Dermis microvascular lymphatic vessel endothelial cell (primary cell): ENCODE measurements at regions not wholly inside any gene's neighbourhood (a gene's known extent, or its start where the extent isn't known, plus 50 kb on each side); places are given as distances from the start of the nearest gene placed in this dataset.
A peak's percentile ranks its signal among the peaks of the same experiment; 100 is the strongest.
"Not testable (repeated sequence)": the region's sequence is repeated elsewhere in the genome, so short reads cannot be mapped to it uniquely, and the experiment has no call there.

Experiments
- DNase-seq, 2 donors: peaks; one replicate each; pipeline versions ENCODE4 v3.0.0 to v3.0.0-alpha.2; 2010; ENCODE audit warnings: low read depth in 2 of 2

DNA sequence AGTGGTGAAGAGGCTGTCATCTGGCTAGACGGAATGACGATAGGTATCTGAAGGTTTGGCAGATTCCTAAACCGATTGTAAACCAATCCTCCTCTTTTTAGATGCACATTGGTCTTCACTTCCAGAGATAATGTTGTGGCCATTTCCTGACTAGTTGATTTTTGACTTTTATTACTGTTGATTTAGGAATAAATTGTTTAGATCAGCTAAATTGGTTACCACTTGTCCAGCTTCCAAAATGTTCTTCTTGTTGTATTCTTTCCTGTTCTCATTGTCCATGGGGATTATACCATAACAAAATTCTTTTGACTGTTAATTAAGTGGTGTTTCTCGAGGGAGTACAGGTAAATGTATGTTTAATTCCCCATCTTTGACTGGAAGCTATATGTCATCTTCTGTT lies 119.7 kb downstream of the MACROH2A1 start:
- DNase-seq, result no peak

DNA sequence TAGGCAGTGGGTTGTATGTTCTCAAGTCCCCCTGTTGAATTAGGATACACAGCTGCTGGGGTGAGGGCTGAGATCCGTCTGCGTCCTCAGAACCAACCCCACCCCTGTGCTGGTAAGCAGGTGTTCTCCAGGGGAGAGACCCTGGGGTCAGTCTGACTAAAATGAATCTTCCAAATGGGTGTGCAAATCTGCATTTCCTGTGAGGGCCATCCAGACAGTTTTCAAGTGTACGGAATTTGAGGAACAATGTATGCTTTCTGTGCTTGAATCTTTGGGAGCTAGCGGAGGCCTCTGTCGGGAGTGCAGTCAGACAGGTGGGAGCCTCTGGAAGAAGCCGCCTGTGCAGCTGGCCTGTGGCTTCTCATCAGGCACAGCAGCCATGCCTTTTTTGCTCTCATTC lies 122.9 kb downstream of the MACROH2A1 start:
- DNase-seq, result no peak

DNA sequence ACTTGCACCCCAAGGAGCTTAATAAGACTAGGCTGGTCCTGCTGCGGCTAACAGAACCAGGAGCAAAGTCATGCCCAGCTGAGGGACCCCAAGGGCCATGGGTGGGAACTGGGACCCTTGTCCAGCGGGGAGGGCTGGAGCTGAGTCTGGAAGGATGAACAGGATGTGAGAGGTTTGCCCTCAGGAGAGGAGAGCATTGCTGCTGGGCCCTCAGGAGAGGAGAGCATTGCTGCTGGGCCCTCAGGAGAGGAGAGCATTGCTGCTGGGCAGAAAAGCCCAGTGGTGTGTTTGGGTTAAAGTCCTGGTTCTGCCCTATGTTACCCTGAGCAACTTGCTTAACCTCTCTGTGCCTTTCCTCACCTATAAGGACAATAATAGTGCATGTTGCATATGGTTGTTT lies 125.8 kb downstream of the MACROH2A1 start:
- no peak for DNase-seq

- no peak for DNase-seq
Observed at GRCh38 chr5:135272311-135272805, 126.7 kb downstream of the MACROH2A1 start.

DNA sequence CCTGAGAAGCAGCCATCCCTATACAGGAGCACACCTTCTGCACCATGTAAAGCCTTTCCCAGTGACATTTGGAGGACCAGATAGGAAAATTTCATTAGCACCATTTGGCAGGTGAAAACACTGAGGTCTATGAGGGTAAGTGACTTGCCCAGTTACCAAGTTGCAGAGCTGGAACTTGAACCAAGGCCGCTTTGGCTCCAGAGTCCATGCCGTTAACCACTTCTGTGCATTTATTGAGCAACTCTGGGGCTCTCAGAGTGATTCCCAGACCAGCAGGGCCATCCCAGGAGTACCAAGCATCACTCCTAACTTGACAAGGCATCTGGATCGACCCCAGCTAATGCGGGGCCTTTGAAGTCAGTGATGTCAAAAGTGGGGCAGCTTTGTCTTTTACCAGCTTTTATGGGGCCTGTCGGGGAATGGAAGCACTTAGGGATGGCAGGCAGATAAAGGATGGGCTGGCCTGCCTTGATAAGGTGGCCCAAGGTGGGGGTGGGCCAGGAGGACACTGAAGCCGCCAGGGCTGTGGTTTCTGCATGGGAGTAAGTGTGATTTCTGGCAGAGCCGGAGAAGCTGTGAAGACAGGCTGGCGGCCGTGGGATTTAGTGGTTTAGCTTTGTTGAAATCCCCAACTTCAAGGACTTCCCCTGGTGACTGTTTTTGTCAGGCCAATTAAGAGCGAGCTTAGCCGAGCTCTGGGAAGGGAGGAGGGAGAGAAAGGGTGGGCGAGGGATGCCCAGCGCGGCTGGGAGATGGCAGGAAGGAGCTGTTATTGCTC lies 127.3 kb downstream of the MACROH2A1 start:
- DNase-seq, result no peak

- no peak for DNase-seq
Observed at GRCh38 chr5:135269931-135270421, 129.1 kb downstream of the MACROH2A1 start.

DNA sequence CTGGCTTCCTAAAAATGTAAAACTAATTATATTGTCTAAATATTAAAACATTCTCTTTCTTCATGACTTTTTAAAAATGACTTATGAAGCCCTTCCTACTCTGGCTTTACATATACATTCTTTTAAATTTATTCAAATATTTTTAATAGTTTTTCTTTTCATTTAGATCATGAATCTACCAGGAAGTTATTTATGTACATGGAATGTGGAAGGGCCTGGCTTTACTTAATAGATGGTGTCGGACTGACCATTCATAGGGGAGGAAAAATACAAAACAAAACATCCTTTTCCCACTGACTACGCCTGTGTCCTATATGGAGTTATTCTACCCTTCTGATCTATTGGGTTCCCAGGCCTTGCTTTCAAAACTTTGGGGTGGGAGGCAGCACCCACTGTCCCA lies 129.8 kb downstream of the MACROH2A1 start:
- peak in 1 of 2 donors; percentile 50 for DNase-seq

GRCh38 chr5:135266975-135267374 lies 132.1 kb downstream of the MACROH2A1 start:
- no peak for DNase-seq

DNA sequence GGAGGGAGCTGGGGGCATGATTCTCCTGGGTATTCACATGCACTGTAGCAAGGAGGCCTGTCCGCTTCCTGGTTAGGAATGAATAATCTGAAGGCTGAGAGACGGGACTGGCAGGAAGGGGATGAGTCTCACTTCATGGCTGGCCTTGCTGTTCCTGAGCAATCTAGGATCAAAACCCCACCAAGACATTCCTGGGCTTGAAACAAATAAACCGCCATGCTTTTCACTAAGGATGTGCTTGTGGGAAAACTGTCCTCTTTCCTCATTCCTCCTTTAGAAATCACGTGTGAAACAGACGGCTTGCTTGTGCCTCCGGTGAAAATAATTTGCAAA lies 132.8 kb downstream of the MACROH2A1 start:
- no peak for DNase-seq

GRCh38 chr5:135265497-135266302 lies 133.3 kb downstream of the MACROH2A1 start:
- no peak for DNase-seq

DNA sequence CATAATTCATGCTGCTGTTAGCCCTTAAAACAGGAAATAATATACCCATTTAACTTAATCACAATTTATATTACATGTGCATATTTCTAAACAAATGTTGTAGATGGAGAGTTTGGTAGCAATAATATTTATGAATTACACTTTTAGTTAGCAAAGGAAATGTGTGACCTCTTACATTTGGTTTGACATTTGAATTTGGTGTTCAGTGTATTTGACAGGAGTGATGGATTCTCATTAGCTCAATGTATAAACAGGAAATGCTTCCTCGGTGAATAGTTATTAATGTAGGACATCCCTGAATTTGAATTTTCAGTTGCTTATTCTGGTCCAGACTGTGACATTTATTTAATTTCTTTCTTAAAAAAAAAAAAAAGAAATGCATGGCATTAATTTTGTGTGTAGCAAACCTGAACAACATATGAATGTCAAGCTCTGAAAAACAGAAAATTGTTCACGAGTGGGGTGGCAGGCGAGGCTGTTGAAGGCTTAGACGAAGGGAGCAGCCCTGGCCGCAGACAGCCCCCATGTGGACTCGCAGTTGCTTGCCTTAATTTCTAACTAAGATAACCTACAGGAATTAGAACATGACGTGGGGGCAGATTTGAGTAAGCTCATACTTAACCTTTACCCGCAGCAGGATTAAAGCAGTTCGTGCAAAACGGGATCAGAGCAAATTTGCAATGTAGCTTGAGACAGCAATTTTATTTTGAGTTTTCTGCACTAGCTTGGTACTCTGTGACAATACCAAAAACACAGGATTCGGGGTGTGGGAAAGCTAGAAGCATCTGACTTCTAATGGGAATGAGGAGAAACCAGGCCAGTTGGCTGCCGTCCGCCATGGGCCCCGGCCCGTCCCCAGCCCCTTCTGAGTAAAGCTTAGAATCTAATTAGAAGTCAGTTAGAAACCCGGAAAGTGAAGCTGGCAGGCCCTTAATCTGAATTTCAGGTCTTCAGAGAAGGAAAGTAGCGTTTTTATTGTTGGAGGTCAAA lies 134.3 kb downstream of the MACROH2A1 start:
- DNase-seq, result no peak

GRCh38 chr5:135263022-135263668 lies 135.9 kb downstream of the MACROH2A1 start:
- DNase-seq, result no peak

GRCh38 chr5:135262364-135262763 lies 136.7 kb downstream of the MACROH2A1 start:
- no peak for DNase-seq

DNA sequence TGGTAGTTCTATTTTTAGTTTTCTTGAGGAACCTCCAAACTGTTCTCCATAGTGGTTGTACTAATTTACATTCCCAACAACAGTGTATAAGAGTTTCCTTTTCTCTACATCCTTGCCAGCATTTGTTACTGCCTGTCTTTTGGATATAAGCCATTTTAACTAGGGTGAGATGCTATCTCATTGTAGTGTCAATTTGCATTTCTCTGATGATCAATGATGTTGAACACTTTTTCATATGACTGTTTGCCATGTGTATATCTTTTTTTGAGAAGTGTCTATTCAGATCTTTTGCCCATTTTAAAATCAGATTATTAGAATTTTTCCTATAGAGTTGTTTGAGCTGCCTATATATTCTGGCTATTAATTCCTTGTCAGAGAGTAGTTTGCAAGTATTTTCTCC lies 138.9 kb downstream of the MACROH2A1 start:
- not testable (repeated sequence) for DNase-seq

DNA sequence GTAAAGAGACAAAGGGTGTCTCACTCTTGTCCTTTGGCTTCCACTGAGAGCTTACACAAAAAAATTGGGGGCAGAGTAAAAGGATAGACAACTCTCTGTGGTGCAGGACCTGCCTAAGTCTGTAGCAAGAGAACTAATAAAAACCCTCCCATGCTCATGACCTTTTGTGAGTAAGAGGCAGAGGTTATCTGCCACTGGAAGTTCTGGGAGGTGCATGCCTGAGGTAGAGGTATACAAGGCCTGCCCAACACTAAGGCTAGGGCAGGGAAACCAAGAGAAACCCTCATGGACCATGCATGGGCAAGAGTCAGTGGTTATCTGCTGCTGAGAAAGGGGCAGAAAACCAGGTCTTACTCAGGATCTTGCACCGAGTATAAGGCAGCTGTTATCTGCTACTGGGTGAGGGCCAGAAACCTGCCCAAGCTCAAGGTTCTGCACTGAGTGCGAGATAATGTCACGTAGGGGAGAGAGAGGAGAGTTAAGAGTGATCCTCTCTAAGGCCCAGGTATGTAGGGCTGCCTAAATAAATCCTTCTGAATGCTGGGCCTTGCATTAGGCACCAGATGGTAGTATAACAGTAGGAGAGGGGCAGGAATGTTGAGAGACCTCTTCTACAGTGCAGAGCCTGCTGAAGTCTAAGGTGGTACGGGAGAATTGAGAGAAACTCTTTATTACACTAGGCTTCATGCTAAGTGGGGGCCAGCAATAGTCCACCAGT lies 143.4 kb downstream of the MACROH2A1 start:
- no peak for DNase-seq

DNA sequence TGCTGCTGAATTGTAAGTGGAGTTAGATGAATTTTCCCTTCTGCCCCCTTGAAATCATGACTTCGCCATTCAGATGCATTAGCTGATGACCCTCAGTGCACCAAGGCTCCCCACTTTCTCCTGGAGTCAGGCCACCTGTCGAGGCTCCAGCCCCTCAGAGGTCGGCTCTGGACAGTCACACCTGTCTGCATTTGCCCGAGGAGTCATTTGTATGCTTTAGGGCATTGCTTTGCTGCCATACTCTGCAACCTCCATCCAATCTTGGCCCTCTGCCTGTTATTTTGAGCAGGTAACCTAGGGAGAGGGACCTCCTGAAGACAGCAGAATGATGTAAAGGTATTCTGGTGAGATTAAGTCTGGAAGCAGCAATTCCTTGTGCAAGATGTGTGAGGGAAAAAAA lies 144.8 kb downstream of the MACROH2A1 start:
- DNase-seq, result no peak

DNA sequence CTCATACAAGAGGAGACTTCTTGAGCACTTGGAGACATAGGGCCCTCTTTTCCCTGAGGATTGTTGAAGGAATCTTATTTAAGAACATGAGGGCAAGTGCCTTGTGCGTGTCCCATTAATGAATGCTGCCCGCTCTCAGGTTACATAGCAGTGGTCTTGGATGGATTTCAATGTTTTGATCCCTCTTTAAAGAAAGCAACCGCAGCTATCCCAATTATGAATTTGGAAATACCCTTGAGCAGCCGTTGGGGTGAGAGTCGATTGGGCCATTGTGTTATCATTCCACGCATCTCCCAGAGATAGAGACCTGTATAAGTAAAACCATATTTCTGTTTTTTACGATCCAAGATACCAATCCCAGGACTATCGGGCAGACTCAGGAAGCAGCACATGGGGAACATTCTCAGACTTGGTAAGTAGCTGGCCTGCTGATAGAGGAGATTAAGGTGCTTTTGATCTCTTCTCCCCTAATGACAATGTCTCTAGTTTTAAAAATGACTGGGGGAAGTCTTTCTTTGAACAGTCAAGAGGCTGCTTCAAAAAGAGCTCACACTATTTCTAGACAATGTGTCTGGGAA lies 145.3 kb downstream of the MACROH2A1 start:
- no peak for DNase-seq

- no peak for DNase-seq
Observed at GRCh38 chr5:135251093-135251492, 147.9 kb downstream of the MACROH2A1 start.

DNA sequence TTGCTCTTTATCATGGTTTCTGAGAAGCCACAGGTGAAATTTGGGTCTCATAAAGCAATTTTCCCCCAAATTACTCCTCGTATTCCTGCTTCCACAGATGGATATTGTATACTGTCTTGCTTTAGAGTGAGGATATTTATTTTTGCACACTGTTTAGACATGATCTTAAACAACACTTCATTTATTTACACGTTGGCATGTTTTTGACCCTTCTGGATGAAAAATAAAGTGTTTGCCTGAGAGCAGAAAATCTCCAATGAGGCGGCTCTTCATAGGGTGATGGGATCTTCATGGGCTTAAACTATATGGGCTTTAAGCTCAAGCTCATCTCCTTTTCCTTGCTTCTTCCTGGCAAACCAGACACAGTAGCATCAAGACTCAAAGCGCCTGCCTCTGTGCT lies 148.4 kb downstream of the MACROH2A1 start:
- DNase-seq, result no peak

DNA sequence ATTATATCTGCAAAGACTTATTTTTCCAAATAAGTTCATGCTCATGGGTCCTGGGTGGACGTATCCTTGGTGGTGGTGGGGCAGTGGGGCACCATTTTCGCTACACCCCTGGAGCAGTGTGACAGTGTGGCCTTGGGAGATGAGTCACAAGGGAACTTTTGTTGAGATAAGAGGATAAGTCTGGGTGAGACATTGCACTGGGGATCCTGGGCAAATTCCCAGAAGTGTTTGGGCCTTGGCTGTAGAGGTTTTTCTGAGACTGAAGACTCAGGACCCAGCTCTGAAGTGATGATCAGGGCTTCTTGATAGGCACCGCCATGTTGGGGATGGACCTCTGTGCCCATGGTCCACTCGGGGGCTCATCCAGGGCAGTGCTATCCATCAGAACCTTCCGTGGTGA lies 149.4 kb downstream of the MACROH2A1 start:
- DNase-seq, result no peak
